Prostate gland (tissue), 2 donors: ENCODE measurements at regions not wholly inside any gene's neighbourhood (a gene's known extent, or its start where the extent isn't known, plus 50 kb on each side); places are given as distances from the start of the nearest gene placed in this dataset.

Experiments used
- CTCF ChIP-seq, 4 experiments: fragments of 200-600 bp in 2 of 4; fragments of 450-650 bp in 2 of 4; sonication (generic) in 2 of 4; IDR thresholded peaks; 1 replicate in 3 of 4; 2 replicates in 1 of 4; pipeline ENCODE4 v1.5.1; 2016 to 2019; ENCODE audit warnings: antibody characterized with exemption in 4 of 4, mild to moderate bottlenecking in 2 of 4, moderate library complexity in 2 of 4
- POLR2AphosphoS5 ChIP-seq: sonication (generic); formaldehyde crosslinking; IDR thresholded peaks from one replicate; pipeline ENCODE4 v1.6.1; 2017; ENCODE audit warnings: antibody characterized with exemption

- TF ChIP-seq CTCF (IDR thresholded peaks at IDR 0.05) = no peak
- no peak for TF ChIP-seq POLR2AphosphoS5
Observed at GRCh38 chr2:145689277-145689676, 1169.4 kb upstream of the ZEB2 start.
